ENCODE measurements at regions not wholly inside any gene's neighbourhood (a gene's known extent, or its start where the extent isn't known, plus 50 kb on each side); places are given as distances from the start of the nearest gene placed in this dataset.

DNA sequence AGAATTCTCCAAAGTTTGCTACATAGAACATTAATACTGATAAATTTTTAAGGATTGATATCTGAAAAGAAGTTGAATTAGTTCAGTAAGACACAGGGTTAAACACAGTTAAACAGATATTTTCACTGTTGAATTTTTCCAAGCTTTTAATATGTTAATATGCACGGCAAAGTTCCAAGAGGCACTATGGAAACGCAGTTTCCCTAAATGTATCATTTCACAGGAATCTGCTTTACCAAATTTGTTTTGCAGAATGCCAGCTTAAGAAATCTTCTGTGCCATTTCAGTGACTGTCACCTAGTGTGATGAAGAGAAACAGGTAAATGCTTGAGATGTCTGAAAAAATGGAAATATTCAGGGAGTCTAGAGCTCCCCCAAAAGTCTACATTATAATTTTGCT is 395.9 kb upstream of the GRIA3 start:
- TF ChIP-seq SIN3A (IDR thresholded peaks at IDR 0.05; ENCODE audit: borderline replicate concordance, insufficient read depth, low read length) = no peak
- TF ChIP-seq TAF1 (IDR thresholded peaks at IDR 0.05; ENCODE audit: borderline replicate concordance, insufficient read depth, low read length) = no peak
- TF ChIP-seq POLR2AphosphoS5 (IDR thresholded peaks at IDR 0.05; ENCODE audit: low read depth, low read length) = no peak

Data from PFSK-1 (cell line).